B cell (primary cell): ENCODE measurements at regions not wholly inside any gene's neighbourhood (a gene's known extent, or its start where the extent isn't known, plus 50 kb on each side); places are given as distances from the start of the nearest gene placed in this dataset.

ENCODE experiments used
- ATAC-seq: fragments of 200-7000 bp; cut with Tn5 transposase; one replicate; pipeline ENCODE4 v1.10.0; 2021; ENCODE audit warnings: low read depth, mild to moderate bottlenecking, moderate number of reproducible peaks, moderate library complexity
- CTCF ChIA-PET: fragments of 350-600 bp; sonication (Branson Sonifier 250); formaldehyde crosslinking; loops from one replicate; lab custom pipeline; 2021; ENCODE audit warnings: antibody characterized with exemption, inconsistent platforms; lab: Charles Lee
- POLR2A ChIA-PET: fragments of 350-600 bp; sonication (Branson Sonifier 250); formaldehyde crosslinking; loops from one replicate; lab custom pipeline; 2021; ENCODE audit warnings: antibody characterized with exemption; lab: Charles Lee
- DNase-seq: peaks from one replicate; pipeline ENCODE4 v3.0.0; 2013
- H2AFZ ChIP-seq: 2 replicates; pipeline ENCODE4 v1.6.1; 2012; ENCODE audit warnings: mild to moderate bottlenecking, low read depth, low read length; ENCODE audit not compliant: insufficient read depth, poor library complexity, severe bottlenecking
- H3K27ac ChIP-seq, 2 donors: 1 replicate in 1 of 2; 2 replicates in 1 of 2; pipeline ENCODE4 v1.5.1; 2012 to 2013; ENCODE audit warnings: low read length in 2 of 2, mild to moderate bottlenecking in 2 of 2, moderate library complexity in 1 of 2
- H3K27me3 ChIP-seq, 4 experiments: fragments of 200-600 bp in 1 of 4; sonication (generic) in 1 of 4; replicated peaks in 1 of 4; 1 replicate in 2 of 4; 2 replicates in 2 of 4; pipeline versions ENCODE4 v1.6.1 to v1.7.0; 2013 to 2016; ENCODE audit warnings: low read length in 3 of 4, mild to moderate bottlenecking in 2 of 4, mixed read lengths in 1 of 4, moderate library complexity in 1 of 4; ENCODE audit not compliant: insufficient read depth in 4 of 4, control insufficient read depth in 3 of 4; ENCODE audit errors: control extremely low read depth in 1 of 4
- H3K36me3 ChIP-seq, 2 experiments: replicated peaks in 1 of 2; 1 replicate in 1 of 2; 2 replicates in 1 of 2; pipeline versions ENCODE4 v1.6.1 to v1.7.1; 2013; ENCODE audit warnings: low read length in 1 of 2; ENCODE audit not compliant: insufficient read depth in 2 of 2, control insufficient read depth in 1 of 2; ENCODE audit errors: control extremely low read depth in 1 of 2, extremely low read depth in 1 of 2
- H3K4me1 ChIP-seq, 2 donors: fragments of 200-600 bp in 1 of 2; sonication (generic) in 1 of 2; 1 replicate in 1 of 2; 2 replicates in 1 of 2; pipeline versions ENCODE4 v1.5.1 to v1.6.1; 2013 to 2017; ENCODE audit warnings: low read length in 2 of 2; ENCODE audit not compliant: control insufficient read depth in 2 of 2, insufficient read depth in 2 of 2
- H3K4me2 ChIP-seq: replicated peaks from 2 replicates; pipeline ENCODE3; 2012; ENCODE audit warnings: mild to moderate bottlenecking, low read depth, low read length; ENCODE audit not compliant: poor library complexity, severe bottlenecking
- H3K4me3 ChIP-seq, 5 experiments: fragments of 200-600 bp in 1 of 5; sonication (generic) in 1 of 5; 1 replicate in 3 of 5; 2 replicates in 2 of 5; pipeline versions ENCODE4 v1.5.1 to v1.7.0; 2011 to 2016; ENCODE audit warnings: low read length in 4 of 5, mild to moderate bottlenecking in 4 of 5, low read depth in 2 of 5, control low read depth in 1 of 5, moderate library complexity in 1 of 5; ENCODE audit not compliant: insufficient read depth in 1 of 5; ENCODE audit errors: control extremely low read depth in 1 of 5, extremely low read depth in 1 of 5
- H3K79me2 ChIP-seq: fragments of 200-600 bp; sonication (generic); one replicate; pipeline ENCODE4 v1.6.0; 2016; ENCODE audit warnings: low read length; ENCODE audit not compliant: control insufficient read depth, insufficient read depth
- H3K9ac ChIP-seq: fragments of 200-600 bp; sonication (generic); 2 replicates; pipeline ENCODE4 v1.6.1; 2017; ENCODE audit warnings: mild to moderate bottlenecking, low read length, moderate library complexity
- H3K9me3 ChIP-seq, 3 donors: one replicate each; pipeline versions ENCODE4 v1.6.1 to v1.7.1; 2013; ENCODE audit warnings: low read length in 2 of 3; ENCODE audit not compliant: control insufficient read depth in 2 of 3, insufficient read depth in 1 of 3; ENCODE audit errors: control extremely low read depth in 1 of 3
- H4K20me1 ChIP-seq: 2 replicates; pipeline ENCODE4 v1.6.0; 2012; ENCODE audit warnings: mild to moderate bottlenecking, low read length; ENCODE audit not compliant: insufficient read depth, control insufficient read depth, poor library complexity, severe bottlenecking
- H3K27ac Mint-ChIP-seq: one replicate; pipeline ENCODE4 v1.8.0; 2021; ENCODE audit warnings: mixed read lengths
- H3K27me3 Mint-ChIP-seq: one replicate; pipeline ENCODE4 v1.8.0; 2021; ENCODE audit warnings: mixed read lengths
- H3K4me1 Mint-ChIP-seq: one replicate; pipeline ENCODE4 v1.8.0; 2021; ENCODE audit warnings: mixed read lengths
- H3K4me3 Mint-ChIP-seq: one replicate; pipeline ENCODE4 v1.8.0; 2021; ENCODE audit warnings: mixed read lengths
- H3K9me3 Mint-ChIP-seq: one replicate; pipeline ENCODE4 v1.8.0; 2022; ENCODE audit warnings: mixed read lengths; ENCODE audit not compliant: insufficient read depth
- CTCF ChIP-seq: fragments of 200-600 bp; IDR thresholded peaks from one replicate; pipeline ENCODE4 v1.8.0; 2022; ENCODE audit warnings: antibody characterized with exemption, mild to moderate bottlenecking
- EZH2 ChIP-seq: IDR thresholded peaks from 2 replicates; pipeline ENCODE4 v1.6.1; 2012; ENCODE audit warnings: borderline replicate concordance, low read depth, mild to moderate bottlenecking, moderate library complexity, low read length; ENCODE audit not compliant: insufficient read depth, poor library complexity, severe bottlenecking
- WGBS: methylation state at CpG from one replicate; pipeline ENCODE4 v1.1.5; 2013; ENCODE audit warnings: missing lambda C conversion rate; ENCODE audit not compliant: insufficient coverage; 5-methylcytosine and 5-hydroxymethylcytosine counted together
- intact Hi-C: fragments of 100-400 bp; cut with micrococcal nuclease; formaldehyde crosslinking; loops from one replicate; pipeline ENCODE4 v1.10.0; 2022

- Mint-ChIP-seq H3K4me1 (peaks cover 10% of the 10 kb centered on the region), H3K4me3 (no peak overlapping the region), H3K27me3 (no peaks in the 10 kb centered on the region), H3K9me3 (no peaks in the 10 kb centered on the region), H3K27ac (no peak overlapping the region)
- ChIA-PET CTCF (interaction anchor here (0.6 kb wide), 2 partner anchors 72 to 783 kb away, joined by 4 read pairs; no protein-coding TSS in a partner anchor), POLR2A (no interaction called here)
- Histone ChIP-seq H4K20me1 (no peaks in the 10 kb centered on the region), H2AFZ (no peak overlapping the region), H3K4me1 (peaks cover 0 to 6% of the 10 kb centered on the region in 2 donors), H3K4me3 (no peak overlapping the region), H3K9me3 (no peaks in the 10 kb centered on the region), H3K9ac (no peak overlapping the region), H3K27ac (no peak overlapping the region), H3K4me2 (no peak overlapping the region), H3K27me3 (no peaks in the 10 kb centered on the region), H3K36me3 (no peaks in the 10 kb centered on the region), H3K79me2 (no peaks in the 10 kb centered on the region)
- intact Hi-C loops: no loop called here
- ATAC-seq: no peak
- TF ChIP-seq EZH2 (no peak), CTCF (no peak)
- DNase-seq: no peak
Observed at GRCh38 chr21:15221799-15222386, 157.1 kb upstream of the NRIP1 start.

DNA sequence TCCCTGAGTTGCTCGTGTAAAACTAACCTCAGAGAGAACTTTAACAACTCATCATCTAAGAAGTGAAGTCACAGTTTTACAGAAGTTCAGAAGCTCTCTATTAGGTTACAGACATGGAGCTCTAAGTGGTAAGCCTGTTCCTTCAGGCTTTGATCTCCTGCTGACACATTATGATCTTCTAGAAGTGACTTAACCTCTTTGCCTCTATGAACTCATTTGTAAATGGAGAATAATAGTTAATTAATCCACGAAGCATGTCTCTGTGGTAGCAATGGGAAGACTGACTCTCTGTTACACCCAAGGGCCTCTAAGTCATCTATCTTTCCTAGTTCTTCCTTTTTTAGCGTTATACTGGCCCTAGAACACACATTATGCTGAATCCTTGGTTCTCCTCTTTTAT is 157.9 kb upstream of the NRIP1 start:
- intact Hi-C loops: no loop called here
- TF ChIP-seq EZH2 (no peak), CTCF (no peak)
- Mint-ChIP-seq H3K27me3 (no peaks in the 10 kb centered on the region), H3K4me3 (no peak overlapping the region), H3K9me3 (no peaks in the 10 kb centered on the region), H3K27ac (no peak overlapping the region), H3K4me1 (peaks cover 10% of the 10 kb centered on the region)
- Histone ChIP-seq H3K9ac (no peak overlapping the region), H3K4me3 (no peak overlapping the region), H3K79me2 (no peaks in the 10 kb centered on the region), H3K4me1 (peaks cover 0 to 6% of the 10 kb centered on the region in 2 donors), H3K27me3 (no peaks in the 10 kb centered on the region), H4K20me1 (no peaks in the 10 kb centered on the region), H3K9me3 (no peaks in the 10 kb centered on the region), H2AFZ (no peak overlapping the region), H3K36me3 (no peaks in the 10 kb centered on the region), H3K27ac (no peak overlapping the region), H3K4me2 (no peak overlapping the region)
- CTCF ChIA-PET: interaction anchor here (0.6 kb wide), 1 partner anchor 782 kb away, joined by 4 read pairs; no protein-coding TSS in a partner anchor
- DNase-seq: no peak
- POLR2A ChIA-PET: no interaction called here
- ATAC-seq: no peak
- no CpG with 5 or more reads among the region's 3 CpGs for WGBS
